ENCODE measurements at regions not wholly inside any gene's neighbourhood (a gene's known extent, or its start where the extent isn't known, plus 50 kb on each side); places are given as distances from the start of the nearest gene placed in this dataset.

GRCh38 chr18:51580580-51580979 lies 383.1 kb upstream of the MEX3C start:
- H3K36me3 Mint-ChIP-seq (ENCODE audit: low read depth), result no peaks in the 10 kb centered on the region
- no peak overlapping the region for H3K4me3 Mint-ChIP-seq (ENCODE audit: unreplicated experiment)
- H3K27ac Mint-ChIP-seq (ENCODE audit: unreplicated experiment), result no peak overlapping the region
- no peaks in the 10 kb centered on the region for H3K4me1 Mint-ChIP-seq (ENCODE audit: low read depth)
- TF ChIP-seq CTCF (IDR thresholded peaks at IDR 0.05), result no peak
- peaks cover 2% of the 10 kb centered on the region for H3K9me3 Mint-ChIP-seq (ENCODE audit: low read depth)
- H3K27me3 Mint-ChIP-seq (ENCODE audit: low read depth), result peaks cover 11% of the 10 kb centered on the region
- DNase-seq (ENCODE audit: low spot score), result no peak

GRCh38 chr18:51582551-51582950 lies 385.1 kb upstream of the MEX3C start:
- H3K4me3 Mint-ChIP-seq (ENCODE audit: unreplicated experiment), result no peak overlapping the region
- H3K27ac Mint-ChIP-seq (ENCODE audit: unreplicated experiment), result no peak overlapping the region

GRCh38 chr18:51588616-51589015 lies 391.1 kb upstream of the MEX3C start:
- Mint-ChIP-seq H3K27ac (ENCODE audit: unreplicated experiment) (no peak overlapping the region), H3K4me3 (ENCODE audit: unreplicated experiment) (no peak overlapping the region), H3K9me3 (ENCODE audit: low read depth) (no peaks in the 10 kb centered on the region), H3K27me3 (ENCODE audit: low read depth) (peaks cover 15% of the 10 kb centered on the region), H3K4me1 (ENCODE audit: low read depth) (no peaks in the 10 kb centered on the region), H3K36me3 (ENCODE audit: low read depth) (no peaks in the 10 kb centered on the region)
- no peak for TF ChIP-seq CTCF (IDR thresholded peaks at IDR 0.05)
- DNase-seq (ENCODE audit: low spot score), result no peak

More at GRCh38 chr18:51582551-51582950, 385.1 kb upstream of the MEX3C start:
- H3K36me3 Mint-ChIP-seq (ENCODE audit: low read depth), result no peaks in the 10 kb centered on the region
- H3K4me1 Mint-ChIP-seq (ENCODE audit: low read depth), result no peaks in the 10 kb centered on the region
- no peak for TF ChIP-seq CTCF (IDR thresholded peaks at IDR 0.05)
- H3K27me3 Mint-ChIP-seq (ENCODE audit: low read depth), result peaks cover 8% of the 10 kb centered on the region
- H3K9me3 Mint-ChIP-seq (ENCODE audit: low read depth), result no peaks in the 10 kb centered on the region
- no peak for DNase-seq (ENCODE audit: low spot score)

- Mint-ChIP-seq H3K9me3 (ENCODE audit: low read depth) (no peaks in the 10 kb centered on the region), H3K4me1 (ENCODE audit: low read depth) (no peaks in the 10 kb centered on the region), H3K27me3 (ENCODE audit: low read depth) (peaks cover 10% of the 10 kb centered on the region), H3K36me3 (ENCODE audit: low read depth) (no peaks in the 10 kb centered on the region), H3K4me3 (ENCODE audit: unreplicated experiment) (no peak overlapping the region), H3K27ac (ENCODE audit: unreplicated experiment) (no peak overlapping the region)
- no peak for TF ChIP-seq CTCF (IDR thresholded peaks at IDR 0.05)
- DNase-seq (ENCODE audit: low spot score), result no peak
These were observed 396.4 kb upstream of the MEX3C start for GRCh38 chr18:51593931-51594330.

GRCh38 chr18:51603111-51603510 lies 405.6 kb upstream of the MEX3C start:
- no peak for TF ChIP-seq CTCF (IDR thresholded peaks at IDR 0.05)
- no peak overlapping the region for H3K4me3 Mint-ChIP-seq (ENCODE audit: unreplicated experiment)
- no peaks in the 10 kb centered on the region for H3K36me3 Mint-ChIP-seq (ENCODE audit: low read depth)
- peaks cover 11% of the 10 kb centered on the region for H3K27me3 Mint-ChIP-seq (ENCODE audit: low read depth)
- no peaks in the 10 kb centered on the region for H3K4me1 Mint-ChIP-seq (ENCODE audit: low read depth)
- DNase-seq (ENCODE audit: low spot score), result no peak
- H3K27ac Mint-ChIP-seq (ENCODE audit: unreplicated experiment), result no peak overlapping the region
- no peaks in the 10 kb centered on the region for H3K9me3 Mint-ChIP-seq (ENCODE audit: low read depth)
